Panc1 (cell line): ENCODE measurements at regions not wholly inside any gene's neighbourhood (a gene's known extent, or its start where the extent isn't known, plus 50 kb on each side); places are given as distances from the start of the nearest gene placed in this dataset.

Experiments
- CTCF ChIP-seq: fragments of 450-650 bp; IDR thresholded peaks from 2 replicates; pipeline ENCODE4 v1.5.1; 2017; ENCODE audit warnings: mild to moderate bottlenecking
- POLR2AphosphoS5 ChIP-seq: IDR thresholded peaks from 2 replicates; pipeline ENCODE4 v1.6.1; 2012; ENCODE audit warnings: mild to moderate bottlenecking, low read depth, low read length, moderate library complexity
- REST ChIP-seq, 2 experiments: IDR thresholded peaks; 2 replicates each; pipeline ENCODE4 v1.6.1; 2011 to 2012; ENCODE audit warnings: low read depth in 2 of 2, control low read depth in 1 of 2, low read length in 1 of 2, mild to moderate bottlenecking in 1 of 2, moderate library complexity in 1 of 2; ENCODE audit not compliant: insufficient read depth in 1 of 2
- SIN3A ChIP-seq: IDR thresholded peaks from 2 replicates; pipeline ENCODE4 v1.6.1; 2012; ENCODE audit warnings: low read depth, mild to moderate bottlenecking, low read length, moderate library complexity, borderline replicate concordance; ENCODE audit not compliant: insufficient read depth

- TF ChIP-seq CTCF (no peak), REST (IDR thresholded peaks at IDR 0.05; ENCODE audit: insufficient read depth in 1 of 2, low read depth in 2 of 2, low read length in 1 of 2) (no peak), POLR2AphosphoS5 (no peak), SIN3A (no peak)
Measured at GRCh38 chr2:128424406-128425171, 105.9 kb upstream of the HS6ST1 start.
